ENCODE measurements at regions not wholly inside any gene's neighbourhood (a gene's known extent, or its start where the extent isn't known, plus 50 kb on each side); places are given as distances from the start of the nearest gene placed in this dataset.

DNA sequence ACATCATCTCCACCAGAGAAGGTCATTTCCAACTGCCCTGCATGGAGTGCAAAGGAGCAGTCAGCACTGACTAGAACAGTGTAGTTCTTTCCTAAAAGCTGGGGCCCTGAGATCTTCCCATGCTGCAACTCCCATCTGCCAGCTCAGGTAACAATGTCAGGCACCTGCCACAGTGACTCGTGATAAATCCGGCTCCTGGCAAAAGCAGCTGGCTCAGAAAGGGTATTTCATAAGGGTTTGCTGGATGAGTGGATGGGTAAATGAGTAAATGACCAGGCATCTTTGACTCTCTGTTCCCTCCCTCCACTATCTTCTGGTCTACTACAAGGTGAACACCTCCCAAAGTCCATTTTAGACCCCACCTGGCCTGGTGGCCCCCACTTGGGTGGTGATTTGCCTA is 403.6 kb downstream of the NXPE2 start:
- DNase-seq (ENCODE audit: low spot score) = no peak

DNA sequence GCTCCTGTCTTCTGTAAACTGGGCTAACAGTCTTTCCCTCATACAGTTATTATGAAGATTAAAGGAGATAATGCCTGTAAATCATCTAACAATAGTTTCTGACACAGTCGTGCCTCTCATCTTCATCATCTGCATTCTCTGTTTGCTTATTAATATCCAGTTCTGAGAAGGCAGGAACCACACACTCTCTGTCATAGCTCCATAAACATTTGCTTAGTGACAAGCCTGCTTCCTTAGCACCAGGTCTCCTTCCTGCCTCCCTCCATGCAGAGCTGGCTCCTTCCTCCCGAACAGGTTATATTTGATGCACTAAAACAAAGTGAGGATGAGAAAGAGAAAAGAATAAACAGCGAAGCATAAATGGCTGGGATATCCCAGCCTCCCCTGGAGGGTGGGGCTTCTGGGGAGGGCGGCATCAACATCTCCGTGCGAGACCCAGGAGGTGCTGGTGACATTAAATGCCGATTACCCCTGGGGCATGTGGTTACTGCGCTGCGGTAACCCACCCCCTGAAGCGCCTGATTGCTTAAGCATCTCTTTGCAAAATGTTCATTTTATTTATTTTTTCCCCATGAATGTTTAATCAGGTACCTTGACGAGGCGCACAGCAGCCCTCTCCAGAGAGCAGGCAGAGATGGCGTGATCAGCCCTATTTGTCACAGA is 404.9 kb downstream of the NXPE2 start:
- DNase-seq (ENCODE audit: low spot score) = no peak

DNA sequence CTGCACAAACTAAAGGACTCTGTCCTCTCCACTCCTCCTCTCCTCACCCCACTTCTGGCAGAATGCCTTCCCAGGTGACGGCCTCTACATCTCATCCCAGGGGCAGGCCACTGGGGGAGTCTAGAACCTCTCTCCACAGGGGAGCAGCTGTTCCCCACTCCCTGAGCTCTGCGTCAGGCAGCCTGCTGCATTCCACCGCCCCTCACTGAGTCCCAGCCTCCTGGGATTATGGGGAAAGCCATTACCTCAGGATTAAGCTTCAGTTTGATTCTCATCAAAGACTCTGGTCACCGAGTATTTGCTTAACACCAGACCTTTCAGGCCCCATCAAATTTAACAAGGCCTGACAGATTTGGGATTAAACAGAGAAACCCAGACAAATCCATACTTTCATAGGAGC is 405.9 kb downstream of the NXPE2 start:
- DNase-seq (ENCODE audit: low spot score) = peak; percentile 81

DNA sequence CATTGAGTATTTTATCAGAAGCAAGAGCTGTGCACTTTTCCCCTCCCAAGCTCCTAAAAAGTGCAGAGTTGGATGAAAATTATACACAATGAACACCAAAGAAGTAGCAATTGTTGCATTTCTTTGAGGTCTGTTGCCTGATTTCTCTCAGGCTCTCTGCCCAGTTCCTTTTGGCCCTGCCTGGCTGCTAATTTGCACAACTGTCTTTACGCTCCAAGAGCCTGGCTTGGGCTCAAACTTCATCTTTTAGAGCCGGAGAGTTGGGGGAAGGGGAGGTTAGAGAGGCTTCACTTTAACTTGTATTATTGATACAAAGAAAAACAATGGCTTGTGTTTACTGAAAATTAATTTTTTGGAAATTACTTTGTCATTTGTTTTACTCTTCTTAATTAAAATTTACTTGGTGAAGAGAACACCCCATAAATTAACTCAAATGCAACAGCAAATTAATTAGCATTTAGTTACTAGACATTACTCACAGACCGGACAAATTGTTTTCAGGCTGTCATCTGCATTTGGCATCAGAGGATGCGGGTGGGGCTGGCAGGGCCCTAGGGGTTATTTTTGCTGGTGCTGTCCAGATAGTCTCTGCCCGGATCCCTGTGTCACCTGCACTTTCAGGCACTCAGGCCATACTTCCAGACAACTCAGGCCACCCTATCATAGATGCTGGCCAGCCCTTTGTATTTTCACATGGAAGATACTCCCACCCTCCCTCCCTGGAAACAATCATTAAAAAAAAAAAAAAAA is 407.3 kb downstream of the NXPE2 start:
- DNase-seq (ENCODE audit: low spot score) = no peak

DNA sequence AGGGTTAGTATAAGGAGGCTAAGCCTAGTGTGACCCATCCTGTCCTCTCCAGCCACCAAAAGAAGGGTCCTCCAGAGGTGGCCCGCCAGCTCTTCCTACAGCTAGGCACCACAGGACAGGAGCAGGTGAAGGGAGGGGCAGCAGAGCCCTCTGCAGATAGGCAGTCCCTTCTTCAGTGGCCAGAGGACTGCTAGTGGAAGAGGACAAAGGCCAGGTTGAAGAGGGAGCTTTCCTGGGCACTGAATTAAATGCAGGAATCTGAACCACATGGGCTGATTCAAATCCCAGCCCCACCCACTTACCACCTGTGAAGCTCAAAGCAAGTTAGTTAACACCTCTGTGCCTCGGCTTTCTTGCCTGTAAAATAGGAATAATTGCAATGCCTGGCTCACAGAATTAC is 409.5 kb downstream of the NXPE2 start:
- DNase-seq (ENCODE audit: low spot score) = no peak

DNA sequence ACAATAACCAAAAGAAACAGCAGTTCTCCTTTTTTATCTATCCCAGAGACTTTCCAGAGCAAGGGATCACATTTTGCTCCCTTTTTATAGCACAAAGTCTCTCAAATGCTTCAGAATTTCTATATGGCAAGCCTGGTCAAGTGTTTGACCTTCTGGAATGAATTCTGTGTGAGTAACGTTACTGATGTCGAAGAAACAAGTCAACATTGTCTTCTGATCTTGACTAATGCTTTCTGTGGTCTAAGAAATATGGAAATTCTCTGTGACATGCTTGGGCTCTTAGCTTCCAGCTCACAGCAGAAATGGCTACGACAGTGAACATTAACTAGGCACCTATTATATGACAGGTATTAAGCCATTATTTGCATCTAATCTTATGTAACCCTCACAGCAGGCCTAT is 411.7 kb downstream of the CADM1 start:
- no peak for DNase-seq (ENCODE audit: low spot score)

DNA sequence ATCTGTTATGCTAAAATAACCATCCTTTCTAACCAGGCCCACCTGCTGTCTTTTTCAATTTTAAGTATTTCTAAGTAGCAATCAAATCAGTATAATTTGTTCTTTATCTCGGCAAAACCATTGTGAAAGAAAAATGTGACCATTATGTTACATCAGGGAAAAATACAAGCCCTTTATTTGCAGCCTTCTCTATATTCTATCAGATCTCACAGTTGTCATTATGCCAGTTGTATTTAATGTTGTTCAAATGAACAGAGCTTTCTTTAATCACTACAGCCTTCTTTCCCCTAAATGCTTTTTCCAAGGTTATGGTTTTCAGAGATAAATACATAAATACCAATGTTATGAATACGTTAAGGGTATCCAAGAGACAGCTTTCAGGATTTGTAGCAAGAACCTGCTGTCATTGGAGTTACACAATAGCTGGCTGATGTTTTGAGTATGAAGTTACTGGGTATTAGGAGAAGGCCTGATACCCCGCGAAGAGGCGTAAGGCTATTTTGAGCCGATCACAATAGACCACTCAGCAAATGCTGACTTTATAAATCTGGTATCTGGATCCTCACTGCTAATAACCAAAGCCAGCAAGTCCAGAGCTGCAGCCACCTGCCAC is 406.3 kb downstream of the CADM1 start:
- no peak for DNase-seq (ENCODE audit: low spot score)

DNA sequence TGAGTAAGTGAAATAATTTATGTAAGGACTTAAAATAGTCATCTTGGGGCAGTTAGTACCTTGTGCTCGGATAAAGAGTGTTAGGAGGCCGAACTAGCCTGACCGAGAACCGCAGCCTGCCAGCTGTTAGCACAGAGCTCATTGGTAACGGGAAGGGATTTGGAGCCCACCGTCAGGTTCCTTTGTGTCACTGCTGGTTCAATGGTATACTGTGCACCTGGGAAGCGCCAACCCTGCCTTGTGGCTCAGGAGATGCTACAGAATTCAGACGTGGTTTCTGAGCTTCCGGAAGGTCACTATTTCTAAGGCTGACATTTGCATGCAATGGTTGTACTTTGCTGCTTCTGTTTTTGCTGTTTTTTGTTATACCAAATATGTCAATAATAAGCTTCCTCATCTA is 403.5 kb downstream of the CADM1 start:
- DNase-seq (ENCODE audit: low spot score) = no peak

DNA sequence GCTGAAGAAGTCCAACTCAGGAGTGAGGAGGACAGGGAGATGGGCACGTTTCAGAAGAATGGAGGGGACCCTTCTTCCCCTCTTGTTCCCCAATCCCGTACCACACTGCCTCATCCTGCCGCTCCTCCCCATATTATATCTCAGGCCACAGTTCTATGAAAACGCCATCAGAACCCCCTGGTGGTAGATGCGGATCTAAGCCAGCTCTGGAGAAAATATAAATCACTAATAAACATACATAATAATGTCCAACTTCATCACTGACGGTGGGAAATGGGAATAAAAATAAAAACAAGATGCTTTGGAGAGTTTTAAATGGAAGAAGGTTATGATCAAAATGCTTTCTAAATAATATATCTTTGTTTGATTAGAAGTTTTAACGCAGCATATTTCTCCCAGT is 400.3 kb downstream of the CADM1 start:
- DNase-seq (ENCODE audit: low spot score) = no peak

DNA sequence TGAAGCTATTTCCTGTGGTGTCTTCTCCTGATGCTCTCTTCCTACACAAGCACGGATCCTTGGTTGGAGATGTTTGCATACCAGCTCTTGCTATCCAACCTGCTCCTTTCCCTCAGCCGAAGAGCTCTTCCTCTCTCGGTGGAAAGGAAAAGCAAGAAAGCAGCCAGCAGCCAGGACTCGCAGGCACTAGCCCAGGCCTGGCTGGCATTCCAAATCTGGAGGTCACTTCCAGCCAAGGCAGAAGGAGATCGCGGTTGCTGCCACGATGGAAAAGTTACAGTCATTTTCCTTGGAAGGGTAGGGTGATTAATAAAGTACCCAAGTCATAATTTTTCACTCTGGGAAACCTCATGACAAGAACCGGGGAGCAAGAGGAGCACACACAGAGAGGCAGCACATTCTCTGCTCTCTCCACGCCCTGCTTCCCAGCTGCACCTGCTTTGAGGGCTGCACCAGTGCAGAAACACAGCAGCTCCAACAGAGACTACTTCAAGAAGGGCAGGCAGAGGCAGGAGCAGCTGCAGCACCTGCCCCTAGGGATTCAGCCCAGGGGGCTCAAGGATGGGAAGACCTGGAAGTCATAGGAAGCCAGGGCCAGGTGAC is 399.3 kb downstream of the CADM1 start:
- no peak for DNase-seq (ENCODE audit: low spot score)

DNA sequence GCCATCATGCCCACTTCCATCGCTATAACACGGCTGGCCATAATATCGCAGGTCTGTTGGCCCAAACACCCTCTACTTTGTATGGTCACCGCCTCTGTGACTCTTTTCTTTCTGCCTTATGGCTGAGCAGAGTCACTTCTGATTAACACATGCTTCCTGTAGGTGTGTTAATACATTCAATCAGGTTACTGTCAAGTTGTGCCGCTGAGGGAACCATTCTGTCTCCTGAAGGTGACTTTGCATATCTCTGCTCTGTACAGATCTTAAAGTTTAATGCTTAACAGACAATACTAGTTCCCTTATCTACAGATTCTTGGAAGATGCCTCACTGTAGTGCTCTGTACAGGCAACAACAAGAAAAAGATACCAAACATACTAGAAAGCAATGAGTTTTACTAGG is 393.1 kb downstream of the CADM1 start:
- DNase-seq (ENCODE audit: low spot score) = no peak

DNA sequence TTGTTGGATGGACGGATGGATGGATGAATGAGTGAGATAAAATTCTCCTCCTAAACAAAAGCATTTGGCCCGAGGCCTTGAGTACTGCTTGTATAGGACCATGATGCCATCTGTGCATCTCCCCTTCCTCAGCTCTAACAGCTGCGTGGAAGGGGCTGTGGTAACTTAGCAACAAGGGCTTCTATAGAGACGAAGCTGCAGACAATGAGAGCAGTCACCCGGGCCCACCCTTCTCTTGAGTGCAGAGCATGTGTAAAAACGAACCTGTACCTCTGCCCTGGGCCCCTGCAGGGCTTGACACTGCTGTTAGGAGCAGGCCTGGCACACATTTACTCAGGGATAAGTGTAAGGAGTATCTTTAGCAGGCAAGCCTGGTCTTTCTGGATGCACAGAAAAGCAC is 391.5 kb downstream of the CADM1 start:
- DNase-seq (ENCODE audit: low spot score) = no peak

DNA sequence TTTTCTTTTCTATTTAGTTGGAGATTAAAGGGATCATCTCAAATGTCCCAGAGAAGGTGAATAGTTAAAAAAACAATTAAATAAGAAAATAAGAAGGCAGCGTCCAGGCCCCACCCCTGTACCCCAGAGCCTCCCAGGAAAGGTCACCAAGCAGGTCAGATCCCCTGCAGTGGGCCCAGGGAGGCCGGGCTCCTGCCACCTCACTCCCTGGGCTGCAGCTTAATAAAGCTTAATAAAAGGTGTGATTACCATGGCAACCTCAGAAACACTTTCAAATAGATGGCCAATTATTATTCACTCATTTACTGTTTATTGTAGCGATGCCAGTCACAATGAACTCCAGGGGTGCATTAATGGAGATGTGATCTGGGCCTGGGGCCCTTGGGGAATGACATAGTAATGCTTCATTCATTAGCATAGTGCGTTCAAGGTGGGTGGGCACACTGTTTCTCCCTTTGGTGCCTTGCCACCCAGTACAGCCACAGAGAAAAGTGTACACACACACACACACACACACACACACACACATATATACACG is 386.2 kb downstream of the CADM1 start:
- DNase-seq (ENCODE audit: low spot score) = no peak

DNA sequence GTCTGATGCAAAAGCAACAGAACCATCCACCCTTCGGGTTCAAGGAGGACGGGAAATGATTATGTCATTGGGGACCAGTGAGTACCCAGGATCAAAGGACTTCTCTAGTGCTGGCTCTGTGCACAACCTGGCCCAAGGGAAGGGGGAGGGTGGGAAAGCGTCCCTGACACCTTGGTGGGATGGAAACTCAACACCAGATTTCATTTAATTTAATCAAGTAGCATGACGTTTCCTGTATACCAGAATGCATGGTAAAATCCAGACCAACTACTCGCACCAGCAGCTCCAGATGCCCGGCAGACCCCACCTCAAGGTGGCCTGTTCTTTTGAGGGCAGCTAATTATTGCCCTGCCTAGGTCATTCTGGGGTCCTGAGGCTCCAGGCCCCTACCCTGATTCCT is 385.1 kb downstream of the CADM1 start:
- no peak for DNase-seq (ENCODE audit: low spot score)

All from D341Med (cell line).